Putamen (tissue), 1 donor: ENCODE measurements at regions not wholly inside any gene's neighbourhood (a gene's known extent, or its start where the extent isn't known, plus 50 kb on each side); places are given as distances from the start of the nearest gene placed in this dataset.

Source experiments
- DNase-seq: peaks from one replicate; pipeline ENCODE4 v3.0.0-alpha.2; 2016; ENCODE audit warnings: low spot score

DNA sequence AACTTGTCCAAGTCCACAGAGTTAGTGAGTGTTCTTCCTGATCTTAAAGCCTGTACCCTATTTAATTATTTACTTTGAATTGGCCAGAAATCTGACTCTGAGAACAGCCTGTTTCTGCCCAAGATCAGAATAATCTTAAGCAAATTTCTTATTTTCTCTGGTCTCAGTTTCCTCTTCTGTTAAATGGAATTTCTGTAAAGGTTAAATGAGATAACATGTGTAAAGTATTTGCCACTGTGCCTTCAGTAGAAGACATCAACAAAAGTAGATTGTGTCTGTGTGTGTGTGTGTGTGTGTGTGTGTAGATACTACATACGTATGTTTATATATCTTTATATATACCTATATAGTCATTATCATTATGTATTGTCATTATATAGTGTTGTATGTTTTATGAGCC, 124.2 kb upstream of the FGGY start:
- DNase-seq = no peak

DNA sequence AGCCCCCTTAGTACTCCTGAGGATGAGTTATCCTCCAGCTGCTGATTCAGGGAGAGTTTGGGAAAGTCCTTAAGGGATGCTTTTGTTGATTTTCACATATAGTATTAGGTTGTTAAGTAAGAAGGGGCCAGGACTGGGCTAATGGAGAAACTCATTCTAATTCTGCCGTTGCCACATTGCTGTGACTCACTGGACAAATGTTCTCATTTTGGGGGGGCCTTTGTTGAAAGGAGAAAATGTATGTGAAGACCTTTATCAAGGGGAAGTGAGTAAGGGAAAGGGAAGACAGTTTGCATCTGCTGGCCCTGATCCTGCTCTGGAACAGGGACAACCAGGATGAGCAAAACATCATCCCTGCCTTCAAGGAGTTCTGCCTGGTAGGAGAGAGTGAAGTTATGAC, 123.2 kb upstream of the FGGY start:
- DNase-seq = no peak

DNA sequence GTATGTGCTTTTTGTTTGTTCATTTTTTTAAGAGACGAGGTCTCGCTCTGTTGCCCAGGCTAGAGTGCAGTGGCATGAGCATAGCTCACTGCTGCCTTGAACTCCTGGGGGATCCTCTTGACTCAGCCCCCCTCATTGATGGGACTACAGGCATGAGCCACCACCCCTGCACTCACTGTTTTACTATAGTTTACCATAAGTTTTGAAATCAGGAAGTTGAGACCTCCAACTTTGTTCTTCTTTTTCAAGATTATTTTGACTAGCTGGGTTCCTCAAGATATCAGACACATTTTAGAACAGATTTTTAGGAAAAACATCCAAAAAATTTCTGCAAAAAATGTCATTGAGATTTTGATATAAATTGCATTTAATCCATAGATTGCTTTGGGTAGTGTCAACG, 120.4 kb upstream of the FGGY start:
- DNase-seq = no peak

DNA sequence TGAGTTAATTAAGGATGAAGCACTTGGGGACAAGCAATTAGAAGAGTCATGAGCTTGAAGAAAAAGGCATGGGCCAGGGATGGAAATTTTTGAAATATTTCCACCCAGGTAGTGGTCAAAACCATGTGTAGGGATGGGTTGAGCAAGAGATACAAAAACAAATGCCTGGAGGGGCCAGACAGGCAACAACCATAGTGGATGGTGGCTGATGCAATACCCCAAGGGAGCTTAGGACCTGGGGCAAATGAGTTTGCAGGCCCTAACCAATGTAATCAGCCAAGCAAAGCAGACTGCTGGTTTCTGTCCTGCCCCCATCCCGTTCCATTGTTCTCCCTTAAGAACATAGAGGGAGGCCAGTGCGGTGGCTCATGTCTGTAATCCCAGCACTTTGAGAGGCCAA, 119.1 kb upstream of the FGGY start:
- no peak for DNase-seq

DNA sequence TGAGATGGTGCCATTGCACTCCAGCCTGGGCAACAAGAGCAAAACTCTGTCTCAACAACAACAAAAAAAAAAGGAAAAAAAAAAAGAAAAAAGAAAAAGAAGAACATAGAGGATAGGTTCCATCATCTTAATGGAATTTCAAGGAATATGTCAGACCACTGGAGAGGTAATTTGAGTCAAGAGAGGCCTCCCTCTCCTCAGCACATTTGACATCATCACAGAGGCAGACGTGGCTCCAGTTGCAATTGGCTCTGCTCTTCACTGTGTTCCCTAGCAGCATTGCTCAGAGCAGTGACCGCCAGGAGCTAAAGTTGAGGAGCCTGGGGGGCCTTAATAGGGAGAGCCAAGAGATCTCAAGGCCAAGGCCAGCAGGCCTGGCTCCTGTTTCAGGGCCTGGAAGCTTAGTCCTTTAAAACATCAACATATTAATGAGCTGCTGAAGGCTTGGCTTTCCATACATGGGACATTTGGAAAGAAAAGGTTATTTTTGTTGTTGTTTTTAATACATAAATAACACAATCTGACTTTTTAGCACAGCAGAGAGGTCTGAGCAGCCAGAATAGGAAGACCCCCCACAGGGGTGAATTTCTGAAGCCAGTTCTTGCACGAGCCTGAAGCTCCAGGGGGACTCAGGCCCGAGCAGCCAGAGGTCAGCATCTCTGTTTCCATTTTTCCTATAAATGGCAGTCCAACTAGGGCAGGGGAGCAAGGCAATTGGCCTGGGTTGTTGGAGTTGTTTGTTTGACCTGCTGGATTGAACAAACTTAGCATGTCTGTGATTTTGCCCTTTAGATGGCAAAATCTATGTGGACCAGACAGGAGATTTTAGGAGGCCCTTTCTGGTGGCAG, 118.3 kb upstream of the FGGY start:
- peak; percentile 27 for DNase-seq

DNA sequence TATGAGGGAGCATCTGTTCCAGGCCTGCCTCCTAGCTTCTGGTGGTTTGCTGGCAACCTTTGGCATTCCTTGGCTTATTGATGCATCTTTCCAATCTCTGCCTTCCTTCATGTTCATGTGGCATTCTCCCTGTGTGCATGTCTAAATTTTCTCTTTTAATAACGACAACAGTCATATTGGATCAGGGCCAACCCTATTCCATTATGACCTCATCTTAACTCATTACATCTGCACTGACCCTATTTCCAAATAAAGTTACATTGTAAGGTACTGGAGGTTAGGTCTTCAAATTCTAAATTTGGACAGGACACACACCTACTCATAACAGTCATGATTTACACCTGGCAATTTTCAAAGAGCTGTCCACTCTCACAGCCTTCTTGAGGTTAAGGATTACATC, 117.2 kb upstream of the FGGY start:
- no peak for DNase-seq

DNA sequence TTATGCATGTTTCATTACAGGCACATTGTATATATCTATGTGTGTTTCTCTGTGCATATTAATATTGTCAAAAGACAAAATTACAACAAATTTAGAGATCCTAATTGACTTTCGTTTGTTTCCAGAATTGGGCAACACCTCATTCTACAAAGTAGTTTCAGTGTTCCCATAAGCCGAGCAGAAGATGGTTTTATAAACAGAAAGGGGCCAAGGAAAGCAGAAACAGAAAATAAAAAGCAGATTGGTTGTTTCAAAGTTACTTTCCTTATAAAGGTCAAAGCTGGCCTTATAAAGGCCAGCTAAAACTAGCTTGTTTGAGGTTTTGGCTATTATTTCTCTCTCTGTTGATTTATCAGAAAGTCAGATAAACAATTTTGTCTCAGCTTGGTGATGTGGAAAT, 116.2 kb upstream of the FGGY start:
- no peak for DNase-seq

DNA sequence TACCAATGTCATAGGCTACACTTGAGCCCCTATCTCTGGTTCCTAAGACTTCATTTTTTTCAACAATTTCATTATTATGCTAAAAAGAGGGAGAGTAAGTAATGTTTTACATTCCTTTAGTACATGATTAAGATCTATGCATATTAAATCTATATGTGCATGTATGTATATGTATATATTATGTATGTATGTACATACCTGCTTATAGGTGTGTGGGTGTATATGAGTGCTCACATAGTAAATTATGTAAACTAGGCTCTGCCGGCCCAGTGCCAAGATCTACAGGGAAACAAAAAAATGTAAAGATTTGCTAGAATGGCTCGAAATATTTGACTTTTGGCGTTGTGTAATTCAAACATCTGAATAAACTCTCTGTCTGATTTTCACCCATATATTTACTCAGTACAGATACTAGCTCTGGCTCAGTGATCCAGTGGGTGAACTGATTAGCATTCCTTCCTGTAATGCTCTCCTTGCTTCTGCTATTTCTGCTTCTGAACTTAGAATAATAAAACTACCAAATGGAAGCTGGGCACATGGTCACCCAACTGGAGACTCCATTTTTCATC, 113.1 kb upstream of the FGGY start:
- no peak for DNase-seq

DNA sequence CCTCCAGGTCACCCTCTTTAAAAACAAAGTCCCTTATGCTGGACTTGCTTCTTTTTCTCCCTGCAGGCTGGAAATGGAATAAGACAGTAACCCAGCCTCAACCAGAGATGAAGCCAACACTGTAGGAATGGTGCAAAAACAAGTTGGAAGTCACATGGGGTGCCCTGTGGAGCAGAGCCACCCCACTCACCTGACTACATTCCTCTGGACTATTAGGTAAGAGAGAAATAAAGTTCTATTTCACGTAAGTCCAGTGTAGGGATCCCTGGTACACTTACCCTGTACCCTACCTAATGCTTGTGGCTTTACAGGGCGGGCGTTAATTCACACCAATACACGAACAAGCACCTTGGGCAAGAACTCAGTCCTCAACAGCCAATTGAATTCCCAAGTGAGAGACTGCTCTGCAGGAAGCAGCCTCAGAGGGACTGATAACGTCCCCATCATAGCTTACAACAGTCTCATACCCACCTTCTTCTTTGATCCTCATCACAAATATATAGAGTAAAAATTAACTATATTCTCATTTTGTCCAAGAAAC, 112.5 kb upstream of the FGGY start:
- no peak for DNase-seq

DNA sequence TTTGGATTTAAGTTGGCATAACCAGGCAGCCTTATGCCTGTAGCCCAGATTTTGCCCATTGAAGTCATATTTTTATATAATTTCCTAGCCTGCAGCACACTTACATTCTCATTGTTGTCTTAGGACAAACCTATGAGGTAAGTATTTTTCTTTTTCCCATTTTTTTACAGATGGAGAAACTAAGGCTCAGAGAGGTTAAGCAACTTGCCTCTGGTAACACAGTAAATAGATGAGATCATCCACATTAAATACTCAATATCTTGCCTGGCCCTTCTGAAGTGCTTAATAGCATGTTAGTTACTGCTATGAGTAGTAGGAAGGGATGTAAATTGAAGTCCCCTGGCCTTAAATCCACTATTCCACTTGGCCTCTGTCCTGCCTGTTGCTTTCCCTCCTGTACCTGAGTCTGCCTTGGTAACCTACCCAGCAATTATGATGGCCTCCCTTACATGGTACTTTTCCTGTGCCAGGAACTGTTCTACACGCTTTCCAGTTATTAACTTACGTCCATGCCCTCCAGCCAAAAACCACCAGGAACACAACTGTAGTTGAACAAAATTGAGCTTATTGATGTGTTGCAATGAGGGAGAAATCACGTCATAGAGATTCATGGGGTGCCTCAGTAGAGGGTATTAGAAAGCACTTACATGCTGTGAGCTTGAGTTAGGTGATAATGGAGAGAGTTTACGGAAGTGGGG, 111.6 kb upstream of the FGGY start:
- DNase-seq = no peak

DNA sequence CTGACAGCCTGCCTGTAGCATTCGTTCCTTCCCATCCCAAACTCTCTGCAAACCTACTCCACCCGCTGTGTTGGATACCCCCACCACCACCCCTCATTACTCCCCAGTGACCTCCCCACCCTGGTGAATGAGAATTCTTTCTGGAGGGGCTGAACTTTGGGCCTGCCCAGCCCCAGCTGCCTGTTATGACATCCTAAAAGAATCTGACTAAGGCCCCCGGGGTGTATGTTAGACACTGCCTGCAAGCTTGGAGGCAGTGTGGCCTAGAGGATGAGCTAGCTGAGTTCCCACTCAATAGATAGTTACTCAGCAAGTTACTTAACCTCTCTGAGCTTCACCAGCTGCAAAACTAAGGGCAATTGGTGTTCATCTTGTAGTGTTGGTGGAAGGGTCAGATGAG, 110.2 kb upstream of the FGGY start:
- no peak for DNase-seq

DNA sequence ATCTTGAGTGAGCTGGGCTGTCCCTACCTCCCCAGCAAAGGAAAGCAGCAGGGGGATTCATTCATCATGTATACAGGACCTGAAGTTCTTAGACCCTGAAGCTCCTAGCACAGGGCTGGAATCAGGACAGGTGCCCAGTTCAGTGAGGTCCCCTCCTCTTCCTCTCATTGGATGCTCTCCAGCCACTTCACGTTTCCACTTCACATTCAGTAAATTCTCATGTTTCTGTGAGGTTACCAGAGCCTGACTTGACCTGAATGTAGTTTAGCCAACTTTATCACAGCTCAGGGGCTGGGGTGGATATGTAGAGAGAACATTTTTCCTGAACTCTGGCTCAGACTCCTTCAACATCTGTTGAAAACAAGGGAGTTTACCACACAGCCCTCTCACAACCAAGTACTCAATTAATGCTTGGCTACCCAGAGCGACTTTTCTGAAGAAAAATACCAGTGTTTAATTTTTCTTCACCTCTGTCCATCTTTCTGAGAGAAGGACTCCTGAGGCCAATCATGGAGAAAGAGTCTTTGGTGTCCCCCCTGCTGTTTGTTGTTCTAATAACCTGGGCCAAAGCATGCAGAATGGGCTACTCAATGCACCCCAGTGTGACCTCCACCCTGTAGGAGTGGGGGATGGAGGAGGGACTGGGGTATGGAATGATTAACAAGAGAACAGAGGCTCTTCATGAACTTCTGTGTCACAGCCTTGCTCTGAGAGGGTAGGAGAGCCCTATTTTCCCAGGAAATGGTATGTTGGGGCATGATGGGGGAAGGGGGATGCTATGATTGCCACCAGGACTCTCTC, 108.3 kb upstream of the FGGY start:
- no peak for DNase-seq

DNA sequence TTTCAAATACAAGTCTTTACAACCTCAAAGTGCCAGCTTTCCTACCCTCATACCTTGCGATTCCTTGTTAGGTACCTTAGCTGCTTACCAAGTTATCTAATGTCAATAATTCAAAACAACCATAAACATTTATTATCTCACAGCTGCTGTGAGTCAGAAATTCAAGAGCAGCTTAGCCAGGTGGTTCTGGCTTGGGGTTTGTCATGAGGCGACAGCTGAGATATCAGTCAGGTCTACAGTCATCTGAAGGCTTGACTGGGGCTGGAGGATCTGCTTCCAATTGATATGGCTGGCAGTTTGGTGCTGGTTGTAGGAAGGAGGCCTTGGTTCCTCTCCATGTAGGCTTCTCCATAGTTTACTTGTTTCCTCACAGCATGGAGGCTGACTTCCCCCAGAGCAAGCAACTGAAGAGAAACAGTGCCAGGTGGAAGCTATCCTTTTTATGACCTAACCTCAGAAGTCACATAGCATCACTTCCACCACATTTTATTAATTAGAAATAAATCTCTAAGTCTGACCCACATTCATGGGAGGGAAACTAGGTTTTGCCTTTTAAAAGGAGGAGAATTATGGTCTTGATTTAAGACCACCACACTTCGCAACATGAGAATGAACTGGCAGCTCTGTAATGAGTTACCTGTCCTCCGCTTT, 103.3 kb upstream of the FGGY start:
- no peak for DNase-seq

DNA sequence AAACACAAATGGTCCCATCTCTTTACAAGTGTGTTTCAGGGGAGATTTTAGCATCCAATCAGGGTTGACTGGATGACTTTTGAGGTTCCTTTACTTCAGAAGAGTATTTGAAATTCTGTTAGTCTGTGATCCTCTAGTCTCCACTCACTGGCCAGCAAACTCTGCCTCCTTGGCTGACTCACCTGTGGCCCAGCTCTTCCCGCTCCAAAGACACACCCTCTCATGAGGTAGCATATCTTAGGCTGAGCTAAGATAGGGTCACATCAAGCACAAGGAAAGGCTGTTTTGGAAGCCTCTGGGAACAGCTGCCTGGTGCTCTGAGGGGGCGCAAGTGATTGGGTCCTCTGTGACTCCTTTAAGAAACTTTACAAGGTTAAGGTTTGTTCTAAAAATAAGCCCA, 102.3 kb upstream of the FGGY start:
- DNase-seq = no peak

DNA sequence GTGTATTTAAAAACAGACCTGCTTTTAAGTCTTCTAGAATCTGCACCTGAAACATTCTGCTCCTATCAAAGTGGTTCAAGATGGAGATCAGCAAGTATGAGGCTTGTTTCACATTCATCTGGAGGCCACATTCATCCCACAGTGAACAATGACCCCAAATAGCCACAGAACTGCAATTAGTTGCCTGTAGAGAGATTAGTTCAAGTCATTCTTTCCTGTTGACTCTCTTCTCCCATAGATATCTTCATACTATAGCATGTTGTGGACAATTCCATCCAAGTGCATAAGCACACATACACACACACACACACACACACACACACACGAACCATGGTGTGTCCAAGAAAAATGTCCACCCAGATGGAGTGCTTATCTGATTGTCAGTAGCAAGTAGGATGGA, 101.7 kb upstream of the FGGY start:
- no peak for DNase-seq

DNA sequence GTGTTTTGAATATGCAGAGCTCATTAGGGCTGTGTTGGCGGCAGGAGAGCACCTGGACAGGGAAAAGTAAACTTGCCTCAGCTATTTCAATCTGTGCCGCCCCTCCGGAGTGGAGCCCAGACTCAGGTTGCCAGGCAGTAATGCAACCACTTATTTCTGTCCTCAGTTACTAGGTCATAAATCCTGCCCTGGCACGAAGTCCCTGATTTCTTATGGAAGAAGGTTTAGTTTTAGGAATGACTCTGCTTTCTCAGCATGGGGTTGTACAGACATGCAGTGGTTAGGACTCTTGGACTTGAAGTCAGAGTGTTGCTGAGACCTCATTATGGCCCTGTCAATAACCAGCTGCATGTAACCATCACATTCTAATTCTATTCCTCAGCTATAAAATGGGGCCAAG, 98.3 kb upstream of the FGGY start:
- DNase-seq = no peak

DNA sequence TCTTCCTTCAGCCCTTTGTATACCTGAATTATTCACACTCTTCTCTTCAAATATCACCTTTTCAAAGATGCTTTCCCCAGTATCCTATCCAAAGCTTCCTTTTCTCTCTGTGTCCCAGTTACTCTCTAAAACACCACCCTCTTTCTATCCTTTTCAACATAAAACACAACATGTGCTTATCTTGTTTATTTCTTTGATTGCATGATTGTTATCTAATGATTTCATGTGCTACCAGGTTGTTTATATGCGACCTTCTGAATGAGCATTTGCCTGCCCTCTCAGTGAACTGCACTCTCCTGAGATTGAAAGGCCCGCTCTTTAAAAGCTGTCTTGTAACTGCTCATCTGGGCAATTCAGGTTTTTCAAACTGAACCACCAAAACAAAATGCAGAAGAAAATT, 97.7 kb upstream of the FGGY start:
- DNase-seq = no peak

DNA sequence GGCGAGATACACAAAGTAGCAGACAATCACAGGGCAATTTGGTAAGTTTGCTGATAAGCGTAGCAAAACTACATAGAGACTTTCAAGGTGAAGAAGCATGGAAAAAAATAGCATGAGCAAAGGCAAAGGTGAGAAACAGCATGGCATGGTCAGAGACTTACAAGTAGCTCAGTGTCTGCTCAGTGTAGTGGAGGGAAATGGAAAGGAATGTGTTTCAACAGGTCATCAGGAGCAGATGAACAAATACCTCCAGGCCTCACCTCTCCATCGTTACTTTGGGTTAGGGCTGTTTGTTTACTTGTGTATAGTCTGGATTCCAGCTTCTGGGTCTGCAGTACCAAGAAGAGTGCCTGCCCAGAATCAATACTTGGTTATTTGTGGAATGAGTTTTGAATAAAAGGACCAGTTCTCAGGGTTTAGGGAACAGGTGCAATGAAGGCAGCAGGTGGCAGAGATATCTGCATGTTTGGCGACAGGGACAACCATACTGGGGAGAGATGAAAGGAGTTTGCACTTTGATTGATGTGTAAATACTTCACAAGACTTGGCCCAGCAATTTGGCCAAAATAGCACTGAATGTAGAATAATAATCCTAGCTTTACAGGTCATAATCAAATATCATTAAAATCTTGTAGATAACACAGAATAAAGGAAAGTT, 97.0 kb upstream of the FGGY start:
- no peak for DNase-seq

DNA sequence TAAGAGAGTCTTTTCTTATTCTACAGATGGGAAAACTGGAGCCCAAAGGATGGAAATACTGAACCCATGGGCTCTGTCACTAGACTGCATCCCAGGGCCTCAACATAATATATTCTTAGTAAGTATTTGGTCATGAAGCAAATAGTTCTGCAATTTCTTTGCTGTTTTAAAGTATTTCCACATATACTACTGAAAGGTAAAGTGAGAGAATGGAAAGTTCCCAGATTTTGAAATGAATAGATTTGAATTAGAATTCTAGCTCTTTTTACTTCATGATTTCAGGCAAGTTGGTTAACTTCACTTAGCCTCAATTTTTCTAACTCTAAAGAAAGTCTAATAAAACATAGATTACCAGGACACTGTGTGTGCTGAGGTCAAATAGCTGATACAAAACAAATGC, 95.6 kb upstream of the FGGY start:
- DNase-seq = no peak

DNA sequence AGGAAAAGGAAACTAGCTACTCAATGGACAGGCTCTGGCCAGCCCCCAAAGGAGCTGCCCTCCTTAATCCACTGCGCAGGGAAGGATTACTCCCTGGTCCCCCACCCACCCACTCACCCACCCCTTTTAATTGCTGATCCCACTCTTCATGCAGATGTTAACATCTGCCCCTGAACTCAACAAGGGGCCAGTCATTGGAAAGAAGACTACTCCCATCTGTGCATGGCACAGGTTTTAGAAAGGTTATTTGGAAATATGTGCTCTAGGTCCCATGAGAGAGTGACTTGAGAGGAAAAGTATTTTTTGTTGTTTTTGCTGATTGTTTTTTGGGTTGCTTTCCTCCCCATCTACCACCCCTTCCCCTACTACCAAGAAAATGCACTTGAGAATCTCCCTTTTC, 94.4 kb upstream of the FGGY start:
- no peak for DNase-seq

DNA sequence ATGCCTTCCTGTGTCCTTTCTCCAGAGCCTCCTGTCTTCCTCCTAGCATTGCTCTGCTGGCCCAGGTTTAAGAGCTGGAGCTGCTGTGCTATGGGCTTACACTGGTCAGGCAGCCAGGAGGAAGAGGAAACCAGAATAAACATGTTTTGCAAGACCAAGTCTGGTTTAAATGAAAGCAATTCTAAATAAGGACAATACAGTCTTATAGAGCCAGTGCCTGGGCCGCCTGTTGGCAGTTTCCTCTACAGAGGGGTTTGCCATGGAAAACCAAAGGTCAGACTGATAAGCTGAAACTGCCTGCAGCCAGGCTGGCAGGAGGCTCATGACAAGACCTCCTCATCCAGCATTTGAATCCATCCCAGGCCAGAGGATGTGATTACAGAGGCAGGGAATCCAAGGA, 92.9 kb upstream of the FGGY start:
- peak; percentile 11 for DNase-seq
